Body of pancreas (tissue), 4 donors: ENCODE measurements at regions not wholly inside any gene's neighbourhood (a gene's known extent, or its start where the extent isn't known, plus 50 kb on each side); places are given as distances from the start of the nearest gene placed in this dataset.

Experiments
- CTCF ChIP-seq, 7 experiments: fragments of 450-650 bp in 4 of 7; fragments of 200-600 bp in 3 of 7; sonication (generic) in 3 of 7; IDR thresholded peaks; one replicate each; pipeline ENCODE4 v1.5.1; 2016 to 2019; ENCODE audit warnings: antibody characterized with exemption in 7 of 7
- POLR2A ChIP-seq, 3 donors: fragments of 450-650 bp; IDR thresholded peaks; one replicate each; pipeline ENCODE4 v1.6.1; 2016; ENCODE audit warnings: antibody characterized with exemption in 3 of 3, mild to moderate bottlenecking in 2 of 3

- TF ChIP-seq CTCF (IDR thresholded peaks at IDR 0.05): no peak
- no peak for TF ChIP-seq POLR2A (IDR thresholded peaks at IDR 0.05)
Observed at GRCh38 chr3:132966374-132966773, 71.8 kb upstream of the TMEM108 start.
